Embryonic facial prominence (tissue), 1 donor: ENCODE measurements at regions not wholly inside any gene's neighbourhood (a gene's known extent, or its start where the extent isn't known, plus 50 kb on each side); places are given as distances from the start of the nearest gene placed in this dataset.

Source experiments
- DNase-seq: peaks from one replicate; pipeline ENCODE4 v3.0.0-alpha.2; 2016; ENCODE audit errors: extremely low spot score

GRCh38 chr16:48947371-48947713, 334.3 kb downstream of the CBLN1 start:
- no peak for DNase-seq

- no peak for DNase-seq
Measured at GRCh38 chr16:48946686-48947370, 334.8 kb downstream of the CBLN1 start.

GRCh38 chr16:48942996-48943395, 333.0 kb upstream of the N4BP1 start:
- no peak for DNase-seq

- DNase-seq: no peak
Measured at GRCh38 chr16:48936811-48937210, 326.8 kb upstream of the N4BP1 start.

GRCh38 chr16:48932216-48932855, 322.4 kb upstream of the N4BP1 start:
- no peak for DNase-seq

- no peak for DNase-seq
Measured at GRCh38 chr16:48930951-48931553, 321.1 kb upstream of the N4BP1 start.

- no peak for DNase-seq
Measured at GRCh38 chr16:48919791-48920190, 309.8 kb upstream of the N4BP1 start.

GRCh38 chr16:48918520-48919258, 308.7 kb upstream of the N4BP1 start:
- DNase-seq: no peak

GRCh38 chr16:48916566-48916965, 306.6 kb upstream of the N4BP1 start:
- no peak for DNase-seq

GRCh38 chr16:48914070-48914469, 304.1 kb upstream of the N4BP1 start:
- no peak for DNase-seq

GRCh38 chr16:48913384-48913783, 303.4 kb upstream of the N4BP1 start:
- no peak for DNase-seq

GRCh38 chr16:48912360-48912759, 302.4 kb upstream of the N4BP1 start:
- no peak for DNase-seq

GRCh38 chr16:48911700-48912099, 301.7 kb upstream of the N4BP1 start:
- DNase-seq: no peak

- no peak for DNase-seq
Measured at GRCh38 chr16:48910214-48910613, 300.2 kb upstream of the N4BP1 start.

- DNase-seq: no peak
Measured at GRCh38 chr16:48909231-48909630, 299.3 kb upstream of the N4BP1 start.

GRCh38 chr16:48907906-48908634, 298.1 kb upstream of the N4BP1 start:
- DNase-seq: no peak

GRCh38 chr16:48905632-48906505, 295.9 kb upstream of the N4BP1 start:
- DNase-seq: no peak

- no peak for DNase-seq
Measured at GRCh38 chr16:48904333-48904732, 294.4 kb upstream of the N4BP1 start.

- DNase-seq: no peak
Measured at GRCh38 chr16:48903039-48903438, 293.1 kb upstream of the N4BP1 start.

GRCh38 chr16:48901712-48902374, 291.9 kb upstream of the N4BP1 start:
- DNase-seq: no peak
